NCI-H446 (cell line): ENCODE measurements at regions not wholly inside any gene's neighbourhood (a gene's known extent, or its start where the extent isn't known, plus 50 kb on each side); places are given as distances from the start of the nearest gene placed in this dataset.
A peak's percentile ranks its signal among the peaks of the same experiment; 100 is the strongest.

Experiments
- DNase-seq, 2 experiments: peaks; one replicate each; lab custom pipeline; 2025; lab: John Stamatoyannopoulos, UW

DNA sequence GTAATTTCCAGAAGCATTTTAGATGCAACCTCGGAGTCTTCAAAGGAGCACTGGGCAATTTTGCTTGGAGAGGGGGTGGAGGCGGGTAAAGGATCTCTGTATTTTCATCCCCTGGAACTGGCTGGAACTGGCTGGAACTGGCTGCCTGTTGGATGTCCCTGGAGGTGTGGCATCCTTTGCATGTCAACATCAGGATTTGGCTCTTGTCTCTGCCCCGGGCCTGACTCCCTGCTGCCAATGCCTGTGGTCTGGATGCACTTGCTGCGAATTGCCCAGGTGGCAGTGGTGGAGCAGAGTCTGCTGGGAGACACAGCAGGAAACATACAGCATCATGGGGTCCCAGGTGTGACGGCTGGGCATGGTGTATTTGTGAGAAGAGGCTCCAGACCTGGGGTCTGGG, 391.3 kb downstream of the GADD45G start:
- DNase-seq: no peak

DNA sequence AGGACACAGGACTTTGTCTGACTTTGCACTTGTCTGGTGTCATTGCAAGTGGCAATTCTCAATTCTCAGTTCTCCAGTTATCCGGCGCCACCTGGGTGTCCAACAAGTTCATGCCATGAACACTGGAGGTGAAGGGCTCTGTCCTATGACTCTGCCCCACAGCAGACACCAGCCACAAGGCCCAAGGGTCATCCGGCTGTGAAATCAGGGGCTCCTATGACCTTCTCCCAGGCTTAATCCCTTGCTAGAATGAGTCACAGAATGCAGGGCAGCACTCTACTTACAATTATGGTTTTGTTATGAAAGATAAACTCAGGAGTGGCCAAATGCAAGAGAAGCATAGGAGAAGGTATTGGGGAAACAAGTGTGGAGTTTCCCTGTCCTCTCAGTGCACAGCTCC, 392.0 kb downstream of the GADD45G start:
- no peak for DNase-seq

DNA sequence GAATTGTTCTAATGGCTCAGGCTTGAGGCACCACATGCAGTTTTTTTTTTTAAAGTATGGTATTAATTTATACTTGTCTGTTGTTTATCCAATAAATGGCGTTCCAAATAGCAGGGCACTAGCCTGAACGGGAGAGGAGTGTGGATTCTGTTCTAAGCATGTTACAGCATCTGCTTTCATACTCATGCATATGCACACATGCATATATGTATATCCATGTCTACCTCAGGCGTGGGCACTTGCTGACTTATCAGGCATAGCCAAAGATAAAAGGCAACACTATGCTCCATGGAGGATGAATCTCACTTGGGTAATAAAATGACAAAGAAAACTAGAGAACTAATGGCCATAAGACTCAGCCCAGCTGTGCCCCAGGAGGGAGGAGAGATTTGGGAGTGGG, 393.8 kb downstream of the GADD45G start:
- DNase-seq: no peak

DNA sequence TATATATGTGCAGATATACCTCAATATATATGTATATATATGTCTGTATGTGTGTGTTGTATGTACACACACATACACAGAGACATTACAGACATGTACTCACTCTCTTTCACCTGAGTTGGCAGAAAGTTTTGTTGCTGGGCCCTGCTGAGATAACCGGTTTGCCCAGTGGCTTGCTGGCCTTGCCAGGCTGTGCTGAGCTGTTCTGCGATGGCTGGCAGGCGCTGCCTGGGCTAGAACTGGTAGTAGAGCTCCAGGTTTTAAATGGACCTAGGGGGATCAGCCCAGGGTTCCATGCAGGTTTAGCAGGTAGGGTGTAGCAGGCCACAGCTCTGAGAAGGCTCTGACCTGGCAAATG, 394.3 kb downstream of the GADD45G start:
- no peak for DNase-seq

DNA sequence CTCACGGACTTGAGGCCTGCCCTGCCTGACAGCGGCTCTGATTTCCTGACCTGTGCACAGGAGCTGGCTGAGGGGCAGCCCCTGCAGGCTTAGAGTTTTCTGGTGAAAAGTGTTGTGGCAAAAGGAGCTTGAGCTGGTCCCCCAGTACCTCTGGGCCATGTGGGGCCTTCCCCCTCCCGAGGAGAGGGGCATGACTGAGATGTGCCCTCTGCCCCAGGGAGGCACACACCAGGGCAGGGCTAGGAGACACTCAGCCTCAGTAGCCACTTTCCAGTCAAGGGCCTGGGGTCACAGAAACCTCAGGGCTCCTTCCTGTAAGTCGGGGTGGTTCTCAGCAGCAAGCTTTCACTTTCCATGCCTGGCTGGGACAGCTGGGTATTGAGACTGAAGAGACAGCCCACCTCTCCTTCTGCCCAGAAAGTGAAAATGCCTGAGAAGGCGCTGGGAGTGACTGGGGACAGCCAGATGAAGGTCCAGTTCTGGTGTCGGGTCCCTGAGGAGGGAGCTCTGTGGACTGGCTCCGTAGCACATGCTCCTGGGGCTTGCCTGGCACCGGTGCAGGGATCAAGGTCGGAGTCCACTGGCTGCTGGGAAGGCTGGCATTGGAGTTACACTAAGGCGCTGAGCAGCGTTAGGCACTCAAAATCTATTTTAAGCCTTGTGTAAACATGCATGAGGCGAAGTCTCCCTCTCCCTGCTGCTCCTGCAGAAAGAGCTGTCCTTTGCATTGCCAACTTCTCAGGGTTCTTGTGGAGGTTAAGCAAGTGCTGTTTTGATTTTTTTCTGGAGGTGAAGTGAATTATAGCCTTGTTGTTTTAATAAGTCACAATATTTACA, 394.9 kb downstream of the GADD45G start:
- peak; percentile 20 to 68 for DNase-seq

DNA sequence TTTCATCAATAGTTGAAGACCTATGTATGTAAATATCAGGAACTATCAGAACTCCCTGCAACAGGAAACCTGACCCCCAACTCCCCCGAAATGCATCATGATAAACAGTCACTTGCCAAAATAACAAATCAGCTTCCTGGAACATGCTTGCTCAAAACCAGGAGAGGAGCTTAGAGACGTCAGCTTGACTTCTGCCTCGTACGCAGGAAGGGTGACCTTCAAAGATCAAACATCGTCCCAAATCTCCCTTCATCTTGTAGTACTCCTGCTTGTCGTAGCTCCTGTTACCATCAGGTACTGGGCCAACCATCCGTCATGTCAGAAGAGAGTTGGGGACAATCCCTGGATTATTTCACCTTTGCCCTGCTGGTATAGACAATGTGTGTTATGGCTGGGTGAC, 396.1 kb downstream of the GADD45G start:
- DNase-seq: no peak

DNA sequence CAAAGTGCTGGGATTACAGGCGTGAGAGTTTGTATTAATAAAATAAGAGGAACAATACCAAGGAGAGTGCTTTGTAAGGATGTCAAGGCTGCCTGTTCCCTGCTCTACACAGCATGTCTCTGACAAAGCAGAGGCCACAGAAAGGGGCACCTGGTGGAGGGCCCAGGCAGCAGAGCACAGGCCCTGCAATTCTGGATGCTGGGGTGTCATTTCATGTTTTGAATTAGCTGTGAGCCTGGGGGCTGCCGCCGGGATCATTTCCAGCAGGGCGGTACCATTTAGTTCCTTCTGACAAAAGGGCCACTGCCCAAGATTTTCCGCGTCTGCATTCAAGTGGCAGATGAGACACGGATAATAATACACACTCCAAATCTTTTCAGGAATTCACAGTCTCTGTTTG, 396.9 kb downstream of the GADD45G start:
- no peak for DNase-seq

DNA sequence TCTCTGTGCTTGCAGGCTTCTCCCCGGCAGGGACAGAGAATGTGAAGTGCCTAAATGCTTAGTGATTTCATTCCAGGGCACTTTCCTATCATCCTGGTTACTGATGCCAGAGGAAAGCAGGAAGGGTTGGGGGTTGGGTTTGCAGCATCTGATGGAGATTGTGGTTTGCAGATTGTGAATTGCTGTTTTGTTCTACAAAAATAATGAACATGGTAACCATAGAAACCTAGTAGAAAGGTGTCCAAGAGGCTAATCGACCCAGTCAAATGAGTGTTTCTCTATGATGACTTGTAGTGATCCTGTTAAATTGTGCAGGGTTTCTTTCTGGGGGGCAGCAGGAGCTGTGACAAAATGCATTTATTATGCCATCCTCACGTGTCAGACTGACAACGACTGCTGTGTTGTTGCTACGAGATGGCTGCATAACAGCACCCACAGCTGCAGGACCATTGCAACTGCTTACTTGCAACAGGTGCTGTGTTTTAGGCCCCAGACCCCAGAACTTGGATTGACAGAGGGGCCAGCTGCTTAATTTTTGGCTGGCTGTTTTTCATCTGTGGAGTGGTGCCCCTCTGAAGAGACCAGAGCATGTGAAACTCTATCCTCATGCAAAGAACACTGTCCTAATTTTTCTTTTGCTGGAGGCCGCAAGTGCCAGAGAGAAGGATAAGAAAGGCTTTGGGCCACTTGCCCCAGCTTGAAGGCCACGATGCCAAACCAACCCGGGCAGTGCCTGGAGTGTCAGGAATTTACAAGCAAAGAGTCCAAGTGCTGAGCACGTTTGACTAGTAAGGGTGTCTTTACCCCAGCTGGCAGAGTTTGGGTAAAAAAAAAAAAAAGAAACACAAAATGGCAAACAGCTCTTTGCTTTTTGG, 397.8 kb downstream of the GADD45G start:
- DNase-seq: peak in 1 of 2 experiments; percentile 51

DNA sequence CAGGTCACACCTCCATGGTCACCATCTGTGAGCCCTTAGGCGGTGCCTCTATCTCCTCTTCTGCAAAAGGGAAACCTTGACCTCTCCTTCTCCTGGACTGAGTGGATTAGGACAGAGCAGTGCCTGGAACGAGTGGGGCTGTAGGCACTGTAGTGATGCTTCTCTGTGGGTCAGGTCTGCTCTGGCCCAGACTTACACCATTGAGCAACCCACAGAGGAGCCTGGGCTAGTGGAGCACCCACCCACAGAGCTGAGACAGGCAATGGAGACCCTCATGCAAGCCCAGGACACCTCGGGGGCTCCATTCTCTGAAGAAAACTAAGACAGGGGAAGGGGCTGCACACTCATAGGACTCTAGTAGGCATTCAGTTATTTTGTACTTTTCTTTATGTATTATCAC, 400.6 kb downstream of the GADD45G start:
- no peak for DNase-seq

DNA sequence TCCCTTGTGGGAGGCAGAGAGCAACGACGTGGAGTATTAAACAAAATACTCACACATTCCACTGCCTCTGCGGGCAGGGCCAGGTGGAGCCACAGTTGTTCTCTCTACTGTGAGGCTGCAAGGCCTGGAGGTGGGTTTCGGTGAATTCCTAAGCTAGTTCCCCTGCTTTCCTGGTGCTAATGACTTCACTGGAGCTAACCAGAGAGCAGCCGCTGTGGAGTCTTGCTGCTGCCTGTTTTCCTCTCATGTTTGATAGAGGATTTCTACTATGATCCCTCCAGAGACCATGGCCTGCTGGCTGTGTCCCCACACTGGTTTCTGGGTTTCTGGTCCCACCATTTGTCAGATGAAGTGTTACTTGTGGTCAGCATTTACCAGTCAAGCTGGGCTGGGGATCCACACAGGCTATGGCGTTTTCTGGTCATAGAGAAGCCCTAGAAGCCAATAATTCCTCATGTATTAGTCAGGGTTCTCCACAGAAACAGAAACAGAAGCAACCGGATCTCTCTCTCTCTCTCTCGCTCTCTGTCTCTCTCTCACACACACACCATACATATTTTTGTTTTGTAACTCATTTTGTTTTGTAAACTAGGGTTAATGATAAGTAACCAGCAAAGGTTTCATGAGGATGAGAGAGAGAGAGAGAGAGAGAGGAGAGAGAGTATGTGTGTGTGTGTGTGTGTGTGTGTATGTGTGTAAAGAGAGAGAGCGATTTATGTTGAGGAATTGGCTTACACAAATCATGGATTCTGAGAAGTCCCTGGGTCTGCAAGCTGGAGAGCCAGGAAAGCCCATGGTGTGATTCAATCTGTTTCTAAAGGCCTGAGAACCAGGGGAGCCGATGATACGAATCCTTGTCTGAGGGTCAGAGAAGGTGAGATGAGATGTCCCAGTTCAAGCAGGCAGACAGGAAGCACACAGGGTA, 403.0 kb downstream of the GADD45G start:
- DNase-seq: no peak

DNA sequence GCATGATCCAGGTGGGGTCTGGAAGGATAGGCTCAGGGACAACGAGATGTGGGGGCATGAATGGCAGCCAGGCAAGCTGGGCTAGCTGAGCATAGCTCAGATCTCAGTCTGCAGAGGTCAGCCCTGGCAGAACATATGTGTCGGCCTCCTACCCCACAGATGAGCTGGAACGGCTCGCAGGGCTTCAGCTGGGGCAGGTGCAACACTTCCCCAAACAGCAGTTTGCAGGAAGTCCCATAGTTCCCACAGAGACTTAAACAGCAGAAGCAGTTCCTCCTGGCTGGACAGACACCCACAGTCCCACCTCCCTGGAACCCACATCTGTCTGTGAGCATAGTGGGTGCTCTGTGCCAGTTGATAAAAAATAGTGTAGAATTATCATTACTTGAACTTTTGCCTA, 404.6 kb downstream of the GADD45G start:
- DNase-seq: no peak

DNA sequence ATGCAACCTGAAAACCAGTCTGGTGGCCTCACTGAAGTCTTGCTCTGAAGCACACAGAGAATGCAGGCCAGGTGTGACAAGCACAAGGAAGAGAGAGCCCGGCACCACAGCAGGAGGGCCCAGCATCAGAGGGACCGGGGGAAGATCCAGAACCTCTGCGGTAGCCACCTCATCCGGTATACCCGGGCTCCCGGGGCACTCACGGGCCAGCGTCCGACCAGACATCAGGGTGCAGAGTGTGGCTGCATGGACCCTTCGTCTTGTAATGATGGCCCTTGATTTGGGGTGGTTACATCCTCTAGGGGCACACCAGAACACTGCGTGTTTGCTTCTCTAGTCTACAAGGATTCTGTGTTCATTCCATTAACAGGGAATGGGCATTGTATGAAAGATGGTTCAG, 406.0 kb downstream of the GADD45G start:
- DNase-seq: no peak

DNA sequence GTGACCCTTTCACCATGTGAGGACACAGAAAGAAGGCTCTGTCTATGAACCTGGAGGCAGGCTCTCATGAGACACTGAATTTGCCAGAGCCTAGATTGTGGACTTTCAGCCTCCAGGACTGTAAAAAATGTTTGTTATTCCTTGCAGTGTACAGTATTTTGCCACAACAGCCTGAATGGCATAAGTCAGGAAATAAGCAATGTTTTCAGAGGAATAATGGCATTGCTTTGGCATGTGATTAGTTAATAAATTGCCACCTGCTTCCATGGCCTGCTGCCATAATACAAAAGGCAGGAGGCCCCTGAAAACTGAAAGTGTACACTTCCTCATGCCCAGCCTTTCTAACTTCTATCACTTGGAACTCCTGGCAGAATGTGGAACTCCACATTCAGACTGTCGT, 408.1 kb downstream of the GADD45G start:
- no peak for DNase-seq

DNA sequence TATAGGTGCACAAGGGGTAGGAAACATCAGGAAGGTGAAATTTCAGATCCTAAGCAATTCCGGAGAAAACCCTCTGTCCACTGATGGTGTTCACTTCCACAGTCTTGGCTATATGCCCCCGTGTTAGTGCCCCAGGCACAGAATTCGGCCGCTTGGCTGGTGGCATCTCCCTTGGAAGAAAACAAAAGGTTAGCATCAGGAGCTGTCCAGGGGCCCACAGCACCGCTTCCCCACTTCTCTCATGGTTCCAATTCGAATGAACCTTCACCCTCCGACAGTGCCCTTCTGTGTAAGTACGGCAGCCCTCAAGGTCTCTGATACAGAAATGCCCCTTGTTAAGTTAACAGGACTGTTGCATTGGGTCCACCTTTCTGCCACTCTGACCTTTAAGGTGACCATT, 409.0 kb downstream of the GADD45G start:
- no peak for DNase-seq

DNA sequence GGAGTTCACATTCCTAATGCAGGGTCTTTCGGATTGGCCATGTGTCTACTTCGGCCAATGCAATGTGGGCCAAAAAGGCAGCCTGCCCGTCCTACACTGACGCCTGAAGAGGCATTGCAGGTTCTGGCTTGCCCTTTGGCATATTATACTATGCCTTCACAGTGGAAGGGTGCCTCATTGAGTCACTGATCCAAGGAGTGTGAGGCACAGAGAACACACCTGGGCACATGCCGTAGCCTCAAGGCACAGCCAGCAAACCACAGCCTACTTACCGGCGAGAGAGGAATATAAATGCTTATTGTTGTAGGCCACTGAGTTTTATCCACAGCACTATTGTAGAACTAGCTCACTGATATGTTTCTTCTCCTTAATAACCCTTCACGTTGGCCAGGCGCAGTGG, 409.6 kb downstream of the GADD45G start:
- DNase-seq: no peak

DNA sequence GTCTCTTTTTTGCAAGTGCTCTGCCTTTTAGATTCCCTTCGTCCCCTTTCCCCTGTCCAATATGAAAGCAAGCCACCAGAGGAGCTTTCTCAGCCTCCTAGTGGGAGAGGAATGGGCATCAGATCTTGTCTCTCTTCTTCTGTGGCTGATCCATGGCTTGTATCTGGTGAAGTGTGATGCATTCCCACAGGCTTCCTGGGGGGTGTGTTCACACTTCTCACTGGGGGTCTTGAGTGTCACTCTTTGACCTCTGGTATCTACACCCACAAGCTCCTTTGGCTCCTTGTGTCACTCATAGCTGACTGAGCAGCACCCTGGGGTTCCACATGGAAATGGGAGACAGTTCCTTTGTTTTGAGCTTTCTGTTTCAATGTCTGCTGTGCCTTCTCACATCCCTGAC, 411.5 kb downstream of the GADD45G start:
- DNase-seq: no peak

DNA sequence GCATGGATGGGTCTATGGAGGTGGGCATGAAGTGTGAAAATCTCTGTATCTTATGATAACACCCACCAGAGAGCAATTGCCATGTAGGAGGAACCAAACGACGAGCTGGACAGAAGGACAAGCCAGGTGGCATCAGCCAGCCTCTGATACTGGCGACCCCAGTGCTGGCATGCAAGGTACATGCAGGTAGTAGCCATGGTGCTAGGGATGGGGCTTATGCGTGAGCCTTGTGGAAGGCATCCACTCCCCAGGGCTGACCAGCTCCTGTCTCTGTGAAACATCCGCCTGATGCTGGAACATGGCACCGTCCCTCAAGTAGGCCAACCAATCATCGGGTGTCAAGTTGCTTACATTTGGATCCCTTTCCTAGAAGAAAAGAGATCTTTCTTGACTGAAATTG, 412.9 kb downstream of the GADD45G start:
- no peak for DNase-seq

DNA sequence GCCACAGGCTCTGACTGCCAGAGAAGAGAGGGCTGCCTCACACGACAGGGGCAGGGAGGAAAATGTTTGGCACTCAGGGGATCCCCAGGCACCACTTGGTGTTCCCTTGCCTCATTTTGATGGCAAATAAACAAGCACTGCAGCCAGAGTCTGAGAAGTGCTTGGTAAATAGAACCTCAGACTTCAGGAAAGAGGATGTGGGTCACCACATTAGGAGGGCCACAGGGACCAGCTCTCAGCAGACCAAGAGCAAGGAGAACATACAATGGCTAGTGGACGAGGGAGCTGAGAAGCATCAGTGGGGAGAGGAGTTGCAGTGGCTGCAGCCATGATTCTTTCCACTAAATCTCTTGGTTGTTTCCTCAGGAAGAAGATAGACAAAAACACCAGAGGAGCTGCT, 413.9 kb downstream of the GADD45G start:
- DNase-seq: no peak

DNA sequence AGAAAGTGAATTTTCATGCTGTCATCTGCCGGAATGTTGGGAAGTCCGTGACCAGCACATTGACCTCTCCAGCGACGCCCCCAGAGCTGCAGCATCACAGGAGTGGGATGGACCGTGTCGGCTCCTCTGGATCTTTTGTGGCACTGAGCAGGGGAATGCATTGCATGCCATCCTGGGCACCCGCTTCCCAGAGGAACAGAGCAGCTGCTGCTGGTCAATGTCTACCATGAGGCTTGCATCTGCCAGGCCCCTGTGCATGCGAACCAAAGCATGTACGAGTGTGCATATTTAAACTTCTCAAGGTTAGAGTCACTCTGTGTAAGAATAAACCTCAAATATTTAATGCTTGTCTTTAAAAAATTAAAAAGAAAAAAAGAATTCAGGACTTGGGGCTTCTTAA, 414.8 kb downstream of the GADD45G start:
- no peak for DNase-seq

DNA sequence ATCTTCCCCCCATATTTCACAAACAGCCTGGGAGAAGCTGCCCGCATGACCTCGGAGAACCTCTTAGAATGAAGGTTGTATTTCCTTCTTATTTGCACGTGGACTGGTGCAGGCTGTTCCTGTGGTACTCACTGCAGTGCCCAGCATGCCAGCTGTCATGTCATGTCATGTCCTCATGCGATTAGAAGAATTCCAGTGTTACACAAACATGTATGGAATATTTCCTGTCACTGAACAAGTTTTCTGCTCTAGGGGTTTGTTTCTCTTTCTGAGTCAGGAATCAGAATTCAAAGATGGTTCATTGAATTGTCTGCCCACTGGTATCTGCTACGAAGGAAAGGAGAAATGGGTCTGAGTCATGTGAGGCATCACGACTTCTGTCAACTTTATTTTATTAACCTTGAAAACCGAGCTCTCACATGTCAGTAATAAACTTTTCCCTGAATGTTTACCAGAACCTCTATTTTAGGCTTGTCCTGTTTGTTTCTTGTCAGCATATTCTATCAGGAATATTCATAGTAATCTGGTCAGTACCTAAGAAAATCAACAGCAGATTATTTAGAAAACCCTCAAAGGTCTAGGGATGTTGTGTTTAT, 415.6 kb downstream of the GADD45G start:
- no peak for DNase-seq

DNA sequence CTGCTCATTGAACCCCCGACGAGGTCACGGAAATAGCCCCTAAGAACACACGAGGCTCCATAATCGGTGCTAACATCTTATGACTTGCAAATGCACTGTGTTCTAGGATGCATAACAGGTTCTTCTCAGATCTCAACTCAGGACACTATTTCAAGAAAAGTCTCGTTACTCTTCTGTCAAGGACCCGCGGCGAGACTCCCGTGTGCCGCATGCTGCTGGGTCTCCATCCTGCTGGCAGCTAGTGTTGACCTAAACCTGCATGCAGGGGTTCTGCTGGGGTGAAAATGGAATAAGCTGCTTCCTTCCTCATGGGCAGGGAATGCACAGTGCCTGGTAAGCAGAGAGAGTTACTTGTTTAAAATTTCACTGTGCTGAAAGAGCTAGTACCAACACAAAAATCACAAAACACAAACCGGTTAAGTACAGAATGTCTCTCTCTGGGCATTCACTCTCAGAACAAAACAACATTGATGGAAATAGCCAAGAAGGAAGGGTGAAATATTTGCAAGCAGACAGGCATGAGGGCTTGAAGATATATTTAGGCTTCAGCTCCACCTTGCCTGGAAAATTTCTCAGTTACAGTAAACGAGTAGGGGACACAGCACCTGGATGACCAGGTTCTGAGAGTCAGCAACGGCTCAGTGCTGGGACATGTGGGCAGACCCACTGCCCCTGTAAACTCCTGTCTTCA, 416.5 kb downstream of the GADD45G start:
- no peak for DNase-seq
